ENCODE measurements at regions not wholly inside any gene's neighbourhood (a gene's known extent, or its start where the extent isn't known, plus 50 kb on each side); places are given as distances from the start of the nearest gene placed in this dataset.
A peak's percentile ranks its signal among the peaks of the same experiment; 100 is the strongest.

DNA sequence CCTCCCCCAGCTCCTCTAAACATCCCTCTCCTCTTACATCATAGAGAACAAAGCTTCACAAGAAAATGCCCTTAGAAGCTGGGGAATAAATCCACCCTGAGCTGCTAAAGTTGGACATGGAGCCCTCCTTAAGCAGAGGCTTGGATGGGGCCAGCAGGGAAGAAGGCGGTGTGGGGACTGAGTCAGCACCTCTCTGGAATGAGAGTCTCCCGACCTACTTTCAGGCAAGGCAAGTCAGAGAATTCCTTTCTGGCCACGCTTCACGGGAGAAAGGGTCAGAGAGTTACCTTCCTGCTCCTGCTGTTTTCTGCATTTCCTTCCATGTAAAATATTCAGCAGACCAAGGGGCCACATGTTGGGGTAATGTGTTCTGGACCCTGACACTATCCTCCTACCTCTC lies 113.3 kb upstream of the PRB2 start:
- ChIA-PET POLR2A (no interaction called here), CTCF (interaction anchor here (0.7 to 1.4 kb wide), 4 partner anchors 9 to 758 kb away, joined by 3 to 6 read pairs (median 4); no protein-coding TSS in a partner anchor)

DNA sequence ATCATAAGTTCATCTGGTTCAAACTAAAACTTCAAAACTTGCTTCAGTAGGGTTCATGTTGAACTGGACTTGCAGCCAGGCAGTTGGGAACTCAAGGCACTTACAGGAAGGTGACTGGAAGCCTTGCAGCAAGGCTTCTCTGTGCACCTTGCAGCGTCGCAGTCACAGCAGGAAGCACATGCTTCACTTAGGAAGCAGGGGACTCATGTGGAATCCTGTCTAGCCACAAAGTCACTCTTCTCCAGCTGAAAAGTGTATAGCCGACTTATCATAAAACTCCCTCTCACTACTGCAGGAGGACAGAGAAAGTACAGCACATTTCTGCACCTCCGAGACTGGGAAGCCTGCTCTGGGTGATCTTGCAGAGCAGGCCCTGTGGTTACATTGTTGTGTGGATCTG lies 114.0 kb upstream of the PRB2 start:
- ChIA-PET POLR2A (no interaction called here), CTCF (interaction anchor here (1.4 kb wide), 1 partner anchor 9 kb away, joined by 3 read pairs; no protein-coding TSS in a partner anchor)
- H3K4me3 Mint-ChIP-seq, result no peak overlapping the region
- H3K4me1 Mint-ChIP-seq, result peaks cover 26% of the 10 kb centered on the region
- H3K27me3 Mint-ChIP-seq (ENCODE audit: low read depth), result no peaks in the 10 kb centered on the region
- H3K9me3 Mint-ChIP-seq, result no peaks in the 10 kb centered on the region
- no peak for DNase-seq (ENCODE audit: low spot score)
- no peaks in the 10 kb centered on the region for H3K36me3 Mint-ChIP-seq
- peak; percentile 26 for ATAC-seq
- no peak overlapping the region for H3K27ac Mint-ChIP-seq
- TF ChIP-seq ELF4 (CRISPR knock-in tag; IDR thresholded peaks at IDR 0.05; ENCODE audit: low read depth), result no peak
- TF ChIP-seq GTF2I (CRISPR knock-in tag; conservative IDR thresholded peaks at IDR 0.05), result no peak
- no peak for TF ChIP-seq KAT7 (CRISPR knock-in tag; IDR thresholded peaks at IDR 0.05; ENCODE audit: borderline replicate concordance)
- TF ChIP-seq, protein P1, sequence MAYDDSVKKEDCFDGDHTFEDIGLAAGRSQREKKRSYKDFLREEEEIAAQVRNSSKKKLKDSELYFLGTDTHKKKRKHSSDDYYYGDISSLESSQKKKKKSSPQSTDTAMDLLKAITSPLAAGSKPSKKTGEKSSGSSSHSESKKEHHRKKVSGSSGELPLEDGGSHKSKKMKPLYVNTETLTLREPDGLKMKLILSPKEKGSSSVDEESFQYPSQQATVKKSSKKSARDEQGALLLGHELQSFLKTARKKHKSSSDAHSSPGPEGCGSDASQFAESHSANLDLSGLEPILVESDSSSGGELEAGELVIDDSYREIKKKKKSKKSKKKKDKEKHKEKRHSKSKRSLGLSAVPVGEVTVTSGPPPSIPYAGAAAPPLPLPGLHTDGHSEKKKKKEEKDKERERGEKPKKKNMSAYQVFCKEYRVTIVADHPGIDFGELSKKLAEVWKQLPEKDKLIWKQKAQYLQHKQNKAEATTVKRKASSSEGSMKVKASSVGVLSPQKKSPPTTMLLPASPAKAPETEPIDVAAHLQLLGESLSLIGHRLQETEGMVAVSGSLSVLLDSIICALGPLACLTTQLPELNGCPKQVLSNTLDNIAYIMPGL (CRISPR knock-in tag; IDR thresholded peaks at IDR 0.05), result no peak
- TF ChIP-seq, protein P2, sequence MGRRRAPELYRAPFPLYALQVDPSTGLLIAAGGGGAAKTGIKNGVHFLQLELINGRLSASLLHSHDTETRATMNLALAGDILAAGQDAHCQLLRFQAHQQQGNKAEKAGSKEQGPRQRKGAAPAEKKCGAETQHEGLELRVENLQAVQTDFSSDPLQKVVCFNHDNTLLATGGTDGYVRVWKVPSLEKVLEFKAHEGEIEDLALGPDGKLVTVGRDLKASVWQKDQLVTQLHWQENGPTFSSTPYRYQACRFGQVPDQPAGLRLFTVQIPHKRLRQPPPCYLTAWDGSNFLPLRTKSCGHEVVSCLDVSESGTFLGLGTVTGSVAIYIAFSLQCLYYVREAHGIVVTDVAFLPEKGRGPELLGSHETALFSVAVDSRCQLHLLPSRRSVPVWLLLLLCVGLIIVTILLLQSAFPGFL (CRISPR knock-in tag; IDR thresholded peaks at IDR 0.05; ENCODE audit: borderline replicate concordance), result no peak
- TF ChIP-seq, protein P3, sequence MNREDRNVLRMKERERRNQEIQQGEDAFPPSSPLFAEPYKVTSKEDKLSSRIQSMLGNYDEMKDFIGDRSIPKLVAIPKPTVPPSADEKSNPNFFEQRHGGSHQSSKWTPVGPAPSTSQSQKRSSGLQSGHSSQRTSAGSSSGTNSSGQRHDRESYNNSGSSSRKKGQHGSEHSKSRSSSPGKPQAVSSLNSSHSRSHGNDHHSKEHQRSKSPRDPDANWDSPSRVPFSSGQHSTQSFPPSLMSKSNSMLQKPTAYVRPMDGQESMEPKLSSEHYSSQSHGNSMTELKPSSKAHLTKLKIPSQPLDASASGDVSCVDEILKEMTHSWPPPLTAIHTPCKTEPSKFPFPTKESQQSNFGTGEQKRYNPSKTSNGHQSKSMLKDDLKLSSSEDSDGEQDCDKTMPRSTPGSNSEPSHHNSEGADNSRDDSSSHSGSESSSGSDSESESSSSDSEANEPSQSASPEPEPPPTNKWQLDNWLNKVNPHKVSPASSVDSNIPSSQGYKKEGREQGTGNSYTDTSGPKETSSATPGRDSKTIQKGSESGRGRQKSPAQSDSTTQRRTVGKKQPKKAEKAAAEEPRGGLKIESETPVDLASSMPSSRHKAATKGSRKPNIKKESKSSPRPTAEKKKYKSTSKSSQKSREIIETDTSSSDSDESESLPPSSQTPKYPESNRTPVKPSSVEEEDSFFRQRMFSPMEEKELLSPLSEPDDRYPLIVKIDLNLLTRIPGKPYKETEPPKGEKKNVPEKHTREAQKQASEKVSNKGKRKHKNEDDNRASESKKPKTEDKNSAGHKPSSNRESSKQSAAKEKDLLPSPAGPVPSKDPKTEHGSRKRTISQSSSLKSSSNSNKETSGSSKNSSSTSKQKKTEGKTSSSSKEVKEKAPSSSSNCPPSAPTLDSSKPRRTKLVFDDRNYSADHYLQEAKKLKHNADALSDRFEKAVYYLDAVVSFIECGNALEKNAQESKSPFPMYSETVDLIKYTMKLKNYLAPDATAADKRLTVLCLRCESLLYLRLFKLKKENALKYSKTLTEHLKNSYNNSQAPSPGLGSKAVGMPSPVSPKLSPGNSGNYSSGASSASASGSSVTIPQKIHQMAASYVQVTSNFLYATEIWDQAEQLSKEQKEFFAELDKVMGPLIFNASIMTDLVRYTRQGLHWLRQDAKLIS (CRISPR knock-in tag; IDR thresholded peaks at IDR 0.05; ENCODE audit: borderline replicate concordance), result no peak

More for the DNA sequence above, 113.3 kb upstream of the PRB2 start:
- no peaks in the 10 kb centered on the region for H3K9me3 Mint-ChIP-seq
- H3K27ac Mint-ChIP-seq, result no peak overlapping the region
- H3K4me3 Mint-ChIP-seq, result no peak overlapping the region
- TF ChIP-seq, protein P4, sequence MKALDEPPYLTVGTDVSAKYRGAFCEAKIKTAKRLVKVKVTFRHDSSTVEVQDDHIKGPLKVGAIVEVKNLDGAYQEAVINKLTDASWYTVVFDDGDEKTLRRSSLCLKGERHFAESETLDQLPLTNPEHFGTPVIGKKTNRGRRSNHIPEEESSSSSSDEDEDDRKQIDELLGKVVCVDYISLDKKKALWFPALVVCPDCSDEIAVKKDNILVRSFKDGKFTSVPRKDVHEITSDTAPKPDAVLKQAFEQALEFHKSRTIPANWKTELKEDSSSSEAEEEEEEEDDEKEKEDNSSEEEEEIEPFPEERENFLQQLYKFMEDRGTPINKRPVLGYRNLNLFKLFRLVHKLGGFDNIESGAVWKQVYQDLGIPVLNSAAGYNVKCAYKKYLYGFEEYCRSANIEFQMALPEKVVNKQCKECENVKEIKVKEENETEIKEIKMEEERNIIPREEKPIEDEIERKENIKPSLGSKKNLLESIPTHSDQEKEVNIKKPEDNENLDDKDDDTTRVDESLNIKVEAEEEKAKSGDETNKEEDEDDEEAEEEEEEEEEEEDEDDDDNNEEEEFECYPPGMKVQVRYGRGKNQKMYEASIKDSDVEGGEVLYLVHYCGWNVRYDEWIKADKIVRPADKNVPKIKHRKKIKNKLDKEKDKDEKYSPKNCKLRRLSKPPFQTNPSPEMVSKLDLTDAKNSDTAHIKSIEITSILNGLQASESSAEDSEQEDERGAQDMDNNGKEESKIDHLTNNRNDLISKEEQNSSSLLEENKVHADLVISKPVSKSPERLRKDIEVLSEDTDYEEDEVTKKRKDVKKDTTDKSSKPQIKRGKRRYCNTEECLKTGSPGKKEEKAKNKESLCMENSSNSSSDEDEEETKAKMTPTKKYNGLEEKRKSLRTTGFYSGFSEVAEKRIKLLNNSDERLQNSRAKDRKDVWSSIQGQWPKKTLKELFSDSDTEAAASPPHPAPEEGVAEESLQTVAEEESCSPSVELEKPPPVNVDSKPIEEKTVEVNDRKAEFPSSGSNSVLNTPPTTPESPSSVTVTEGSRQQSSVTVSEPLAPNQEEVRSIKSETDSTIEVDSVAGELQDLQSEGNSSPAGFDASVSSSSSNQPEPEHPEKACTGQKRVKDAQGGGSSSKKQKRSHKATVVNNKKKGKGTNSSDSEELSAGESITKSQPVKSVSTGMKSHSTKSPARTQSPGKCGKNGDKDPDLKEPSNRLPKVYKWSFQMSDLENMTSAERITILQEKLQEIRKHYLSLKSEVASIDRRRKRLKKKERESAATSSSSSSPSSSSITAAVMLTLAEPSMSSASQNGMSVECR (CRISPR knock-in tag; IDR thresholded peaks at IDR 0.05; ENCODE audit: borderline replicate concordance), result no peak
- no peak for TF ChIP-seq NR1H2 (CRISPR knock-in tag; IDR thresholded peaks at IDR 0.05)
- no peak for TF ChIP-seq SOX15 (CRISPR knock-in tag; IDR thresholded peaks at IDR 0.05)
- no peak for TF ChIP-seq HMGA2 (CRISPR knock-in tag; IDR thresholded peaks at IDR 0.05)
- no peak for TF ChIP-seq FOXK1 (CRISPR knock-in tag; IDR thresholded peaks at IDR 0.05)
- TF ChIP-seq, protein P5, sequence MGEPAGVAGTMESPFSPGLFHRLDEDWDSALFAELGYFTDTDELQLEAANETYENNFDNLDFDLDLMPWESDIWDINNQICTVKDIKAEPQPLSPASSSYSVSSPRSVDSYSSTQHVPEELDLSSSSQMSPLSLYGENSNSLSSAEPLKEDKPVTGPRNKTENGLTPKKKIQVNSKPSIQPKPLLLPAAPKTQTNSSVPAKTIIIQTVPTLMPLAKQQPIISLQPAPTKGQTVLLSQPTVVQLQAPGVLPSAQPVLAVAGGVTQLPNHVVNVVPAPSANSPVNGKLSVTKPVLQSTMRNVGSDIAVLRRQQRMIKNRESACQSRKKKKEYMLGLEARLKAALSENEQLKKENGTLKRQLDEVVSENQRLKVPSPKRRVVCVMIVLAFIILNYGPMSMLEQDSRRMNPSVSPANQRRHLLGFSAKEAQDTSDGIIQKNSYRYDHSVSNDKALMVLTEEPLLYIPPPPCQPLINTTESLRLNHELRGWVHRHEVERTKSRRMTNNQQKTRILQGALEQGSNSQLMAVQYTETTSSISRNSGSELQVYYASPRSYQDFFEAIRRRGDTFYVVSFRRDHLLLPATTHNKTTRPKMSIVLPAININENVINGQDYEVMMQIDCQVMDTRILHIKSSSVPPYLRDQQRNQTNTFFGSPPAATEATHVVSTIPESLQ (CRISPR knock-in tag; IDR thresholded peaks at IDR 0.05), result no peak
- TF ChIP-seq ZNF423 (CRISPR knock-in tag; IDR thresholded peaks at IDR 0.05), result no peak
- TF ChIP-seq, protein P6, sequence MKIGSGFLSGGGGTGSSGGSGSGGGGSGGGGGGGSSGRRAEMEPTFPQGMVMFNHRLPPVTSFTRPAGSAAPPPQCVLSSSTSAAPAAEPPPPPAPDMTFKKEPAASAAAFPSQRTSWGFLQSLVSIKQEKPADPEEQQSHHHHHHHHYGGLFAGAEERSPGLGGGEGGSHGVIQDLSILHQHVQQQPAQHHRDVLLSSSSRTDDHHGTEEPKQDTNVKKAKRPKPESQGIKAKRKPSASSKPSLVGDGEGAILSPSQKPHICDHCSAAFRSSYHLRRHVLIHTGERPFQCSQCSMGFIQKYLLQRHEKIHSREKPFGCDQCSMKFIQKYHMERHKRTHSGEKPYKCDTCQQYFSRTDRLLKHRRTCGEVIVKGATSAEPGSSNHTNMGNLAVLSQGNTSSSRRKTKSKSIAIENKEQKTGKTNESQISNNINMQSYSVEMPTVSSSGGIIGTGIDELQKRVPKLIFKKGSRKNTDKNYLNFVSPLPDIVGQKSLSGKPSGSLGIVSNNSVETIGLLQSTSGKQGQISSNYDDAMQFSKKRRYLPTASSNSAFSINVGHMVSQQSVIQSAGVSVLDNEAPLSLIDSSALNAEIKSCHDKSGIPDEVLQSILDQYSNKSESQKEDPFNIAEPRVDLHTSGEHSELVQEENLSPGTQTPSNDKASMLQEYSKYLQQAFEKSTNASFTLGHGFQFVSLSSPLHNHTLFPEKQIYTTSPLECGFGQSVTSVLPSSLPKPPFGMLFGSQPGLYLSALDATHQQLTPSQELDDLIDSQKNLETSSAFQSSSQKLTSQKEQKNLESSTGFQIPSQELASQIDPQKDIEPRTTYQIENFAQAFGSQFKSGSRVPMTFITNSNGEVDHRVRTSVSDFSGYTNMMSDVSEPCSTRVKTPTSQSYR (CRISPR knock-in tag; IDR thresholded peaks at IDR 0.05), result no peak
- TF ChIP-seq FOXJ3 (CRISPR knock-in tag; IDR thresholded peaks at IDR 0.05; ENCODE audit: borderline replicate concordance), result no peak
- TF ChIP-seq NR2C2 (CRISPR knock-in tag; IDR thresholded peaks at IDR 0.05), result no peak
- TF ChIP-seq, protein P7, sequence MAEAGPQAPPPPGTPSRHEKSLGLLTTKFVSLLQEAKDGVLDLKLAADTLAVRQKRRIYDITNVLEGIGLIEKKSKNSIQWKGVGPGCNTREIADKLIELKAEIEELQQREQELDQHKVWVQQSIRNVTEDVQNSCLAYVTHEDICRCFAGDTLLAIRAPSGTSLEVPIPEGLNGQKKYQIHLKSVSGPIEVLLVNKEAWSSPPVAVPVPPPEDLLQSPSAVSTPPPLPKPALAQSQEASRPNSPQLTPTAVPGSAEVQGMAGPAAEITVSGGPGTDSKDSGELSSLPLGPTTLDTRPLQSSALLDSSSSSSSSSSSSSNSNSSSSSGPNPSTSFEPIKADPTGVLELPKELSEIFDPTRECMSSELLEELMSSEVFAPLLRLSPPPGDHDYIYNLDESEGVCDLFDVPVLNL (CRISPR knock-in tag; IDR thresholded peaks at IDR 0.05; ENCODE audit: borderline replicate concordance, low read depth), result no peak
- DNase-seq (ENCODE audit: low spot score) (no peak), ATAC-seq (peak; percentile 67)
- H3K36me3 Mint-ChIP-seq, result no peaks in the 10 kb centered on the region
- peaks cover 26% of the 10 kb centered on the region for H3K4me1 Mint-ChIP-seq
- H3K27me3 Mint-ChIP-seq (ENCODE audit: low read depth), result no peaks in the 10 kb centered on the region

All from WTC11 (cell line).